ENCODE measurements at regions not wholly inside any gene's neighbourhood (a gene's known extent, or its start where the extent isn't known, plus 50 kb on each side); places are given as distances from the start of the nearest gene placed in this dataset.

DNA sequence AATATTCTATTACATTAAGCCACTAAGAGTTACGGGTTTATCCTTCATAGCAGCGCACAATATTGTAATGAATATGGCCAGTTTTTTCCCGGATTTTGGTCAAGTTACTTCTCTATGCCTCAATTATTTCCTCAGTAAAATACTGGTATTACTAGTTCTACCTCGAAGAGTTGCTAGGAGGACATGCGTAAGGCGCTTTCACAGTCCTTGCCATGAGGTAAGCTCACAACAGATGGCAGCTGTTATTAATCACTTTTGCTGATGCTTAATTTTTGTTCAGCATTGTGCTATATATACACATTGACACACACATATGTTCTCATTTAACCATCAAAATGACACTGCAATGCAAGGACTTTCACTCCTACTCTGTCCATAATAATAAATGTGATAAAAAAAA is 101.5 kb downstream of the SCG2 start:
- intact Hi-C loops (cut with DNase I), result no loop called here
- Histone ChIP-seq H3K4me1 (no peaks in the 10 kb centered on the region), H3K9me3 (no peaks in the 10 kb centered on the region), H3K36me3 (no peaks in the 10 kb centered on the region), H3K4me3 (no peak overlapping the region), H3K27me3 (no peaks in the 10 kb centered on the region), H3K27ac (no peak overlapping the region)
- no peak for DNase-seq
- 91 to 93% methylated on average over 6 of the region's 6 CpGs for WGBS, 2 donors
- TF ChIP-seq CTCF (IDR thresholded peaks at IDR 0.05) (no peak), POLR2AphosphoS5 (IDR thresholded peaks at IDR 0.05) (no peak), EP300 (IDR thresholded peaks at IDR 0.05) (no peak), POLR2A (IDR thresholded peaks at IDR 0.05) (no peak)

- DNase-seq, result no peak
- no peak overlapping the region for H3K4me3 ChIP-seq
- H3K27ac ChIP-seq, result no peak overlapping the region
- H3K27me3 ChIP-seq, result no peaks in the 10 kb centered on the region
- intact Hi-C loops (cut with DNase I), result no loop called here
- H3K9me3 ChIP-seq, result no peaks in the 10 kb centered on the region
- WGBS, 2 donors, result 32 to 65% methylated on average over 2 of the region's 2 CpGs
- TF ChIP-seq POLR2AphosphoS5 (IDR thresholded peaks at IDR 0.05) (no peak), CTCF (IDR thresholded peaks at IDR 0.05) (no peak), POLR2A (IDR thresholded peaks at IDR 0.05) (no peak), EP300 (IDR thresholded peaks at IDR 0.05) (no peak)
- H3K4me1 ChIP-seq, result no peaks in the 10 kb centered on the region
- H3K36me3 ChIP-seq, result no peaks in the 10 kb centered on the region
Measured at GRCh38 chr2:223501641-223502040, 100.5 kb downstream of the SCG2 start.

GRCh38 chr2:223503746-223504145 is 98.4 kb downstream of the SCG2 start:
- 64 to 73% methylated on average over 3 of the region's 3 CpGs for WGBS, 2 donors
- no peaks in the 10 kb centered on the region for H3K9me3 ChIP-seq
- no peak for TF ChIP-seq POLR2AphosphoS5 (IDR thresholded peaks at IDR 0.05)
- no peak for TF ChIP-seq CTCF (IDR thresholded peaks at IDR 0.05)
- no peak for TF ChIP-seq POLR2A (IDR thresholded peaks at IDR 0.05)
- TF ChIP-seq EP300 (IDR thresholded peaks at IDR 0.05), result no peak

GRCh38 chr2:223508372-223508771 is 93.8 kb downstream of the SCG2 start:
- Histone ChIP-seq H3K27me3 (no peaks in the 10 kb centered on the region), H3K4me3 (no peak overlapping the region), H3K4me1 (no peaks in the 10 kb centered on the region), H3K36me3 (no peaks in the 10 kb centered on the region), H3K27ac (no peak overlapping the region), H3K9me3 (no peaks in the 10 kb centered on the region)
- WGBS, 2 donors, result 73 to 76% methylated on average over 3 of the region's 3 CpGs
- TF ChIP-seq POLR2A (IDR thresholded peaks at IDR 0.05) (no peak), POLR2AphosphoS5 (IDR thresholded peaks at IDR 0.05) (no peak), CTCF (IDR thresholded peaks at IDR 0.05) (no peak), EP300 (IDR thresholded peaks at IDR 0.05) (no peak)
- no peak for DNase-seq
- intact Hi-C loops (cut with DNase I), result no loop called here

More at GRCh38 chr2:223503746-223504145, 98.4 kb downstream of the SCG2 start:
- intact Hi-C loops (cut with DNase I), result no loop called here
- Histone ChIP-seq H3K4me1 (no peaks in the 10 kb centered on the region), H3K4me3 (no peak overlapping the region), H3K27me3 (no peaks in the 10 kb centered on the region), H3K36me3 (no peaks in the 10 kb centered on the region), H3K27ac (no peak overlapping the region)
- no peak for DNase-seq

DNA sequence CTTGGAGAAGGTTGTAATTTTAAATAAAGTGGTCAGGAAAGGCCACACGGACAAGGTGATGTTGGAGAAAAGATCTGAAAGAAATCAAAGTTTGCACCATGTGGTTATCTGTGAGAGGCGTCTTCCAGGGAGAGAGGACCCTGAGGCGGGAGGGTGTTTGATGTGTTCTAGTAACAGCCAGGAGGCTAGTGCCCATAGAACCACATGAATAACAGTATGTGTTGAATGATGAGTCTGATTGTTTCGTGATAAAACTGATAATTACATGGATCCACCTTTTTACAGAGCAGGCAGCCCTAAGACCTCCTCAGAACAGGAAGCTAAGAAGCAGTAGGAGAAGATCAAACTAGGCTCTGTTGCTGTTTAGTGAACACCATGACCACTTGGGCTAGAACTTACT is 91.4 kb downstream of the SCG2 start:
- TF ChIP-seq EP300 (IDR thresholded peaks at IDR 0.05), result no peak
- Histone ChIP-seq H3K36me3 (no peaks in the 10 kb centered on the region), H3K4me1 (no peaks in the 10 kb centered on the region), H3K9me3 (no peaks in the 10 kb centered on the region), H3K27me3 (no peaks in the 10 kb centered on the region), H3K27ac (no peak overlapping the region), H3K4me3 (no peak overlapping the region)
- intact Hi-C loops (cut with DNase I), result no loop called here
- no peak for DNase-seq
- WGBS, 2 donors, result 67 to 81% methylated on average over 4 of the region's 4 CpGs
